ENCODE measurements at regions not wholly inside any gene's neighbourhood (a gene's known extent, or its start where the extent isn't known, plus 50 kb on each side); places are given as distances from the start of the nearest gene placed in this dataset.

DNA sequence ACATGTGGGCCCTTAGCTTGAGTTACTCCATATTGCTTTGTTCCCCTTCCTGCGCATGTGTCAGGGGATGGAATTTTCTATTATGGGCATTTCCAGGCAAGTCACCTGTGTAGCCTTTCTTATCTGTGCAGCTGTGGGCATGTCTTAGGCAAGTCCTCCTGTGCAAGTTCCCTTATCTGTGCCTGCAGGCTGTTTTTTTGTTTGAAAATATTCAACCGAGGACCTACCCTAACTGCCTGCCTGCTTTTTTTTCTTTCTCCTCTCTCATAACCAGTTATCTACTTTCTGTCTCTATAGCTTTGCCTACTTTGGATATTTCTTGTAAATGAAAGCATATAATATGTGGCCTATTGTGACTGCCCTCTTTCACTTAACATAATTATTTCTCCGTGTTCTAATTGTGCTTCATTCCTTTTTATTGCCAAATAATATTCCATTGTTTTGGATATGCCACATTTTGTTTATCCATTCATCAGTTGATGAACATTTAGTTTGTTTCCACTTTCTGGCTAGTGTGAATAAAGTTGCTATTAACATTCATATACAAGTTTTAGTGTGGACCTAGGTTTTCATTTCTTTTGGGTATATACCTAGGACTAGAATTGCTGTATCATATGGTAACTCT, 83.6 kb upstream of the CADM1 start:
- 46 to 52% methylated on average over 3 of the region's 3 CpGs for WGBS, 2 experiments (ENCODE audit: low coverage in 1 of 2, low lambda C conversion rate in 2 of 2, missing lambda C conversion rate in 2 of 2)
- H3F3A ChIP-seq (ENCODE audit: insufficient read depth): no peaks in the 10 kb centered on the region
- H3K4me1 ChIP-seq (ENCODE audit: insufficient read depth): no peaks in the 10 kb centered on the region
- no peak overlapping the region for H3K9ac ChIP-seq
- no peaks in the 10 kb centered on the region for H3K9me2 ChIP-seq (ENCODE audit: insufficient read depth)
- H3K36me3 ChIP-seq (ENCODE audit: low read depth): no peaks in the 10 kb centered on the region
- H3K9me3 ChIP-seq (ENCODE audit: low read depth): no peaks in the 10 kb centered on the region
- H3K27ac ChIP-seq: no peak overlapping the region
- no peaks in the 10 kb centered on the region for H4K20me1 ChIP-seq (ENCODE audit: insufficient read depth)
- no peak for DNase-seq
- H3K4me2 ChIP-seq (ENCODE audit: unreplicated experiment): no peak overlapping the region
- H3K79me2 ChIP-seq (ENCODE audit: insufficient read depth): no peaks in the 10 kb centered on the region
- TF ChIP-seq EZH2 (IDR thresholded peaks at IDR 0.05; ENCODE audit: insufficient read depth, poor library complexity, severe bottlenecking) (no peak), EZH2phosphoT487 (IDR thresholded peaks at IDR 0.05; ENCODE audit: insufficient read depth, low read depth) (no peak)
- in situ Hi-C loops (cut with MboI): no loop called here
- H3K4me3 ChIP-seq: no peak overlapping the region
- no peak overlapping the region for H2AFZ ChIP-seq
- H3K27me3 ChIP-seq (replicated peaks; ENCODE audit: insufficient read depth): no peaks in the 10 kb centered on the region

- Histone ChIP-seq H4K20me1 (ENCODE audit: insufficient read depth) (no peaks in the 10 kb centered on the region), H3K4me3 (no peak overlapping the region), H3K27me3 (replicated peaks; ENCODE audit: insufficient read depth) (no peaks in the 10 kb centered on the region), H3F3A (ENCODE audit: insufficient read depth) (no peaks in the 10 kb centered on the region), H2AFZ (no peak overlapping the region), H3K9me2 (ENCODE audit: insufficient read depth) (no peaks in the 10 kb centered on the region), H3K27ac (no peak overlapping the region), H3K9ac (no peak overlapping the region), H3K79me2 (ENCODE audit: insufficient read depth) (no peaks in the 10 kb centered on the region), H3K36me3 (ENCODE audit: low read depth) (no peaks in the 10 kb centered on the region), H3K4me2 (ENCODE audit: unreplicated experiment) (no peak overlapping the region), H3K4me1 (ENCODE audit: insufficient read depth) (no peaks in the 10 kb centered on the region), H3K9me3 (ENCODE audit: low read depth) (no peaks in the 10 kb centered on the region)
- no peak for TF ChIP-seq EZH2 (IDR thresholded peaks at IDR 0.05; ENCODE audit: insufficient read depth, poor library complexity, severe bottlenecking)
- TF ChIP-seq EZH2phosphoT487 (IDR thresholded peaks at IDR 0.05; ENCODE audit: insufficient read depth, low read depth): no peak
- DNase-seq: no peak
- in situ Hi-C loops (cut with MboI): no loop called here
- 56 to 63% methylated on average over 11 of the region's 11 CpGs for WGBS, 2 experiments (ENCODE audit: low coverage in 1 of 2, low lambda C conversion rate in 2 of 2, missing lambda C conversion rate in 2 of 2)
These were observed 81.3 kb upstream of the CADM1 start for GRCh38 chr11:115585361-115586024.

DNA sequence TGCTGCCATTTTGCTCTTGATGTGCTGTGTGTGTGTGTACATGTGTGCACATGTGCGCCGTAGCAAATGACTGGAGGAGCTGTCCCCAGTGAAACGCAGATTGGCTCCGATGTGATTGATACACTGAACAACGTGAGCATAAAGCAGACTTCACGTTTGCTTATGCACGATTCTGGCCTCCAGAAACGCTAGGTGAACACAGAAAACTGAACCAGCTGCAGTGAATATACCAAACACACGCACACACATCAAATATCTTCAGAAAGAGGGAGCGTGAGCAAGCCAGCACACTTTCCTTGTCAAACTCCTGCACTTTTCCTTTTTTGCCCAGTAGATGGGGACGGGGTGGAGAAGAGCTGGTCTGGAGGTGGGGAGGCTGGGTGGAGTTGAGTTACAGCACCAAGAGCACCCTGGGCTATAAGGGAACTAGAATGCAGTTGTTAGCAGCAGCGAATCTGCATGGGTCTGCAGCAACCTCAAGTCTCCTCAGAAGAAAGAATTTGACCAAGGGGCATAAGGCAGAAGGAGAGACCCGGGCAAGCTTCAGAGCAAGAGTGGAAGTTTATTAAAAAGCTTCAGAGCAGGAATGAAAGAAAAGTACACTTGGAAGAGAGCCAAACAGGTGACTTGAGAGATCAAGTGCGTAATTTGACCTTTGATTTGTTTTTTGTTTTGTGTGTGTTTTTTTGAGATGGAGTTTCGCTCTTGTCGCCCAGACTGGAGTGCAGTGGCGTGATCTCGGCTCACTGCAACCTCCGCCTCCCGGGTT, 77.8 kb upstream of the CADM1 start:
- Histone ChIP-seq H3K27me3 (replicated peaks; ENCODE audit: insufficient read depth) (no peaks in the 10 kb centered on the region), H3K4me1 (ENCODE audit: insufficient read depth) (no peaks in the 10 kb centered on the region), H3K79me2 (ENCODE audit: insufficient read depth) (no peaks in the 10 kb centered on the region), H3K9me3 (ENCODE audit: low read depth) (no peaks in the 10 kb centered on the region), H3K4me3 (no peak overlapping the region), H3K27ac (no peak overlapping the region), H3F3A (ENCODE audit: insufficient read depth) (no peaks in the 10 kb centered on the region), H3K9me2 (ENCODE audit: insufficient read depth) (no peaks in the 10 kb centered on the region), H3K36me3 (ENCODE audit: low read depth) (no peaks in the 10 kb centered on the region), H3K4me2 (ENCODE audit: unreplicated experiment) (no peak overlapping the region), H2AFZ (no peak overlapping the region), H4K20me1 (ENCODE audit: insufficient read depth) (no peaks in the 10 kb centered on the region), H3K9ac (no peak overlapping the region)
- WGBS, 2 experiments (ENCODE audit: low coverage in 1 of 2, low lambda C conversion rate in 2 of 2, missing lambda C conversion rate in 2 of 2): 33% methylated on average over 20 of the region's 20 CpGs
- no peak for DNase-seq
- TF ChIP-seq EZH2 (IDR thresholded peaks at IDR 0.05; ENCODE audit: insufficient read depth, poor library complexity, severe bottlenecking): no peak
- no peak for TF ChIP-seq EZH2phosphoT487 (IDR thresholded peaks at IDR 0.05; ENCODE audit: insufficient read depth, low read depth)
- in situ Hi-C loops (cut with MboI): no loop called here

GRCh38 chr11:115580927-115581680, 76.9 kb upstream of the CADM1 start:
- no peak overlapping the region for H3K9ac ChIP-seq
- WGBS, 2 experiments (ENCODE audit: low coverage in 1 of 2, low lambda C conversion rate in 2 of 2, missing lambda C conversion rate in 2 of 2): 25 to 26% methylated on average over 7 of the region's 7 CpGs

More at GRCh38 chr11:115580927-115581680, 76.9 kb upstream of the CADM1 start:
- H2AFZ ChIP-seq: no peak overlapping the region
- no peak overlapping the region for H3K4me2 ChIP-seq (ENCODE audit: unreplicated experiment)
- H4K20me1 ChIP-seq (ENCODE audit: insufficient read depth): no peaks in the 10 kb centered on the region
- H3K4me3 ChIP-seq: no peak overlapping the region
- DNase-seq: no peak
- H3K27ac ChIP-seq: no peak overlapping the region
- no peaks in the 10 kb centered on the region for H3K79me2 ChIP-seq (ENCODE audit: insufficient read depth)
- in situ Hi-C loops (cut with MboI): no loop called here
- H3K27me3 ChIP-seq (replicated peaks; ENCODE audit: insufficient read depth): no peaks in the 10 kb centered on the region
- H3K36me3 ChIP-seq (ENCODE audit: low read depth): no peaks in the 10 kb centered on the region
- no peaks in the 10 kb centered on the region for H3K9me3 ChIP-seq (ENCODE audit: low read depth)
- H3K4me1 ChIP-seq (ENCODE audit: insufficient read depth): no peaks in the 10 kb centered on the region
- no peaks in the 10 kb centered on the region for H3F3A ChIP-seq (ENCODE audit: insufficient read depth)
- no peaks in the 10 kb centered on the region for H3K9me2 ChIP-seq (ENCODE audit: insufficient read depth)
- TF ChIP-seq EZH2phosphoT487 (IDR thresholded peaks at IDR 0.05; ENCODE audit: insufficient read depth, low read depth): no peak
- no peak for TF ChIP-seq EZH2 (IDR thresholded peaks at IDR 0.05; ENCODE audit: insufficient read depth, poor library complexity, severe bottlenecking)

Measured in GM23248 (cell line).